HEK293T (cell line): ENCODE measurements at regions not wholly inside any gene's neighbourhood (a gene's known extent, or its start where the extent isn't known, plus 50 kb on each side); places are given as distances from the start of the nearest gene placed in this dataset.

Experiments used
- BHLHE40 ChIP-seq: fragments of 450-650 bp; IDR thresholded peaks from 2 replicates; pipeline ENCODE4 v1.6.1; 2016; ENCODE audit warnings: mild to moderate bottlenecking, moderate library complexity, borderline replicate concordance
- CTBP1 ChIP-seq: fragments of 450-650 bp; IDR thresholded peaks from 2 replicates; pipeline ENCODE4 v1.6.1; 2016; ENCODE audit warnings: borderline replicate concordance
- FOXK2 ChIP-seq: fragments of 450-650 bp; IDR thresholded peaks from 2 replicates; pipeline ENCODE4 v1.6.1; 2016; ENCODE audit warnings: mild to moderate bottlenecking
- FOXM1 ChIP-seq: fragments of 450-650 bp; IDR thresholded peaks from 2 replicates; pipeline ENCODE4 v1.6.1; 2017; ENCODE audit warnings: mild to moderate bottlenecking, borderline replicate concordance
- HDGF ChIP-seq: fragments of 450-650 bp; IDR thresholded peaks from 2 replicates; pipeline ENCODE4 v1.6.1; 2017; ENCODE audit warnings: antibody characterized with exemption, borderline replicate concordance
- L3MBTL2 ChIP-seq: fragments of 450-650 bp; conservative IDR thresholded peaks from 2 replicates; pipeline ENCODE4 v1.6.1; 2016; ENCODE audit warnings: mild to moderate bottlenecking
- LEF1 ChIP-seq: fragments of 450-650 bp; IDR thresholded peaks from 2 replicates; pipeline ENCODE4 v1.6.1; 2017; ENCODE audit warnings: mild to moderate bottlenecking, borderline replicate concordance
- SP1 ChIP-seq: fragments of 450-650 bp; IDR thresholded peaks from 2 replicates; pipeline ENCODE4 v1.6.1; 2017
- SUZ12 ChIP-seq: fragments of 450-650 bp; IDR thresholded peaks from 2 replicates; pipeline ENCODE4 v1.6.1; 2016; ENCODE audit warnings: mild to moderate bottlenecking

DNA sequence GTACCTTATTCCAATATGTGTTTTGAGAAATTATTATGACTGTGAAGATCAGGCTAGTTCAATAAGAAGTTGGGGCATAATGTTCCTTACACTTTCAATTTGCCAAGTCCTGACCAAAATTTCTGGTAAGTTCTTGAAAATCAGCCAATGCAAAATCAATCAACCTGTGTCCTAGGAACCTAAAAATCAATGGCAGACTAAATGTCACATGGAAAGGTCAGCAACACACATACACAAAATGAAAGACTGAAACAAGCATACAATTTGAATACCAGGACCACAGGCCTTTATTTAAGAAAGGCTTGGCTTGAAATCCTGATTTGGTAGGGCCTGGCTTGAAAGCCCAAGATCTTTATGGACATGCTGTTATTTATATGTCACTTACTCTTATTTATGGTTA lies 155.5 kb upstream of the ZKSCAN2 start:
- TF ChIP-seq SP1, result no peak
- no peak for TF ChIP-seq FOXM1
- no peak for TF ChIP-seq HDGF
- TF ChIP-seq L3MBTL2, result no peak
- TF ChIP-seq BHLHE40, result no peak
- no peak for TF ChIP-seq SUZ12
- TF ChIP-seq LEF1, result no peak
- no peak for TF ChIP-seq CTBP1
- no peak for TF ChIP-seq FOXK2
